GOT3 (cell line): ENCODE measurements at regions not wholly inside any gene's neighbourhood (a gene's known extent, or its start where the extent isn't known, plus 50 kb on each side); places are given as distances from the start of the nearest gene placed in this dataset.
"Not testable (repeated sequence)": the region's sequence is repeated elsewhere in the genome, so short reads cannot be mapped to it uniquely, and the experiment has no call there.

Experiments
- DNase-seq: peaks from one replicate; lab custom pipeline; 2025; ENCODE audit warnings: mixed read lengths; lab: John Stamatoyannopoulos, UW

DNA sequence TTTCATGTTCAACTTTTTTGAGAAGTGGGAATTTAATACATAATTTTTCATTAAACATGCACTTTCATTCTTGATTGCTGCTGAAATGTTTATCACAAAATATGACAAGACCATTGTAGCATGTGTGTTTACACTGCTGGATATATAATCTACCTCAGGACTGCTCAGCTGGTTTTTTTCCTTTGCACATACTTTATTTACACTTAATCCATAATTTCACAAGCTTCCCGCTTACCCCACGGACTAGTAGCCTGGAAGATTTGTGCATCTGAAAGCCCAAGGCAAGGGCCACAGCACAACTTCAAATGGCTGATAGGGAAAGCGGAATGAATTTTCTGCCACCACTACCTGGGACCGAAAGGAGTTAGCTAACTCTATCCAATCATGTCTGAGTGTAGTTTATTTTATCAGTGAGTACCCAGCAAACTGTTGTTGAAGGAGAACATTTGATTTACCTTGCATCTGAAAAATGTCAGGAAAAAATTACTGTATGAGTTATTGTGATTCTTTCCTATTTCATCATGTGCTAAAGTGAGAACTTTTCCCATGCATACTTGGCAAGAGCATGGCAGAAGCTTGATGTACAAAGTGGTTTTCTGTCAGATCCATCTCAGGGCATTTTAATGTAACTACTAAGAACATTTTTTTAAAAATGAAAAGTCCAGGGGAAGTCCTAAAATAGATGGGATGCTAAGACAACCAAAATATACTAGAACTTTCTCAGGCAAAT lies 558.2 kb upstream of the USP24 start:
- no peak for DNase-seq

DNA sequence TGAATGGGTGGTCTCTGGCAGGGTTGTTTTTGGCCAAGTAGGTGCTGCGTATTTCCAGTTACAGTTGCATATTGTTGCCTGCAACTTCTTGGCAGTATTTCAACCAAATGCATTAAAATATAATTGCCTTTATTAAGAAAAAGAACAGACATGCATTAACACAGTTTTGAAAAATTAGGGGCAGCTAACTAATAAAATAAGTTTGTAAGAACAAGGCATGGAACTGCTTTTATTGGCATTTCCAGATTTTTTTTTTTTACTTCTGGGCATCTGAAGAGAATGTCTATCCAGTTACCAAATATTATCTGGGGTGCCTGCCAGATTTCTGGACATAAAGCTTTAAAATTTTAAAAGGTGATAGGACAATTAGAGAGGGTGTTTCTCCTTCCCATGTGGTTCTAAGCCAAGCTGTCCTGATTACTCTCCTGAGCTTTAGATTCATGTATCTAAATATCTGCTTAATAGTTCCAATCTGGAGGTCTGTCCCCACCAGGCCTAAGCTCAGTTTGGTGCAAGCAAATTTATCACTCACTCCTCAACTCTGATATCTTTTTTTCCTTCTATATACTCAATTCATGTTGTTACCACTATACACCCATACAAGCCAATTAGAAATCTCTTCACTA lies 553.3 kb upstream of the USP24 start:
- DNase-seq, result no peak

DNA sequence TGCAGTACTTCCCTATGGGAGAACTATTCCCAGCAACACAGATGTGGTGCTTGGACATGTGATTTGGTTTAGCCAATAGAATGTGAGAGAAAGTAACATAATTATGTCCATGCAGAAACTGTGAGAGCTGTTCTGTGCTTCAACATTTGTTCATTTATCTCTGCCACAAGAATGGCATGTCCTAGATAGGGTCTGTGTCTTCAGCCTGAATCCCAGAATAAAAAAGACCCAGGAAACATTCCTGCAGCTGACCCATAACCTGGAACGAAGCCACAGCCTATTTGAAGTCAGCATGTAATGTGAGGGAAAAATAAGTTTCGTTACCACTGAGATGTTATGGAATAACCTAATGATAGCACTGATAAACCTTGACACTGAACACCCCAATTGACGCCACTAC lies 552.0 kb upstream of the USP24 start:
- no peak for DNase-seq

DNA sequence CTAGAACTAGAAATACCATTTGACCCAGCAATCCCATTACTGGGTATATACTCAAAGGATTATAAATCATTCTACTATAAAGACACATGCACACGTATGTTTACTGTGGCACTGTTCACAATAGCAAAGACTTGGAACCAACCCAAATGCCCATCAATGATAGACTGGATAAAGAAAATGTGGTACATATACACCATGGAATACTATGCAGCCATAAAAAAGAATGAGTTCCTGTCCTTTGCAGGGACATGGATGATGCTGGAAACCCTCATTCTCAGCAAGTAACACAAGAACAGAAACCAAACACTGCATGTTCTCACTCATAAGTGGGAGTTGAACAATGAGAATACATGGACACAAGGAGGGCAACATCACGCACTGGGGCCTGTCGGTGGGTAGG lies 550.3 kb upstream of the USP24 start:
- DNase-seq, result not testable (repeated sequence)

DNA sequence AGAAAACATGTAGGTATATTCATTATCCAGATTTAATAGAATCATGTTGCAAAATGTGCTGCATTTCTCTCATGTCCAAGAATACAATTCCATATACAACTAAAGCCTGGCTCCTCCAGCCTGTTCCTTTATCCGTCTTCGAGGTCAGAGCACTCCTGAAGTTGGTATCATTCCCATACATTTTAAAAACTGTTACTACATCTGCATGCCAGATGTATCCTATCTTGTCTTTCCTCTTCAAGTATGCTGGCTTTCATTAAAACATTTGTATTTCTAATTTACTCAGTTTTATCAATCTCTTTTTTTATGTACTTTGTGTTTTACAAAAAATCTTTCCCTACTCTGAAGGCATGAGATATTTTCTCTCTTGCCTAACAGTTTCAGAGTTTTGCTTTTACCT lies 536.6 kb upstream of the USP24 start:
- DNase-seq, result no peak

DNA sequence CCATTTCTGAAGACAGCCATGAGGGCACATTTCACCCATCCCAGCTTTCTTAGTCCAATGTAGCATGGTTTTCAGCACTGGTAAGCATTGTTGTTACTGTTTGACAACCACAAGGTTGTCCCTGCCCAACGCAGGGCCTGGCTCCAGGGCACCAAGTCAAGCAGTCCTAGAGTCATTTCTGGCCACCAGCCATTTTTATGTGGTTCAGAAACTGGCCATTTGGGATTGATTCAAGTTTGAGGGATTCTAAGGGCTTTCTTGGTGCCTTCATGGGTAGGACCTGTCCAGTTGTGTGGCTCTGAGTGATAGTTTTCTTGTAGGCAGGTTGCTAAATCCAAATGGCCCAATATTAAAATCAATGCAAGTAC lies 535.4 kb upstream of the USP24 start:
- DNase-seq, result no peak

DNA sequence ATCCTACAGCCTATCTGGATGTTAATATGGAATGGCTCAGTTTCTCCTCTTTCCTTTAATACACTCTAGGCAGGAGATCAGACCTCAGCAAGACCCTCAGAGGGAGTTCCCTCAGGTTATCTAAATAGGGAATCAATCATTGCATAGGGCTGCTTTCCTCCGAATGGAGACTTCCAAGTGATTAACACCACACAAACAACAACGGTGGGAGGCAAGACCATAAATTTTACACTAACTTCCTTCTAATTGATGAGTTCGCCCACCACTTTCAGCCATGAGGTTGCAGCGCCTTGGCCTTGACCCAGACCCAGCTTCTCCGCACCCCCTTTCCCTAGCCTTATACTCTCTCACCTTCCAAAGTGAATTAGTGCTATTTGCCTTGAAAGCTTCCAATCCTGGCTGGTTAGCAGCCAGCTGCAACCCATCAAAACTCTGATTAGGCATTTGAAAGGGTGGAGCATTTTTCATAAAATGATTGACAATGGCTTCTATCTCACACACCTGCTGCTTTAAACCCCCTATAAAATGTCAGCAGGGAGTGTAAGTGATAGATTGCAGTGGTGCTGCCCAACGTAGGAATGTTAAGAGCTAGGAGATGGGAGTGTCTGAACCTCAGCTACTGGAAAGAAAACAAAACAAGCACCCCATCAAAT lies 534.9 kb upstream of the USP24 start:
- no peak for DNase-seq

DNA sequence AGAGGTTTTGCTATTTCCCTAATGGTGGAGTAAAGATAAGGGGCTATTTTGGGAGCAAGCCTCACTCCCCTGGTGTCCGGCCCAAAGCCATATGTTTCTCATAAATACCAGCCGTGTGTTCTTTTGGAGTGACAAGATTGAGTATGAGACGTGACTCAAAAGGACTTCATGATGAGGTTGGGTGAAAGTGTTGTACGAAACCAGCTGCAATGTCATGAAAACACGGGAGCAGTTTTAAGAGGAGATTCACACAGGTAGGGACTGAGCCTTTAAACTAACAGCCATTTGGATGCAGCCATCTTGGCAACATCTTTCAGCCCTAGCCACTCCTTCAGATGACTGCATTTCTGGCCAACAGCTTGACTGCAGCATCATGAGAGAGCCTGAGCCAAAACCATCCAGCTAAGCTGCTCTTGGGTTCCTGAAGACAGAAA lies 532.3 kb upstream of the USP24 start:
- DNase-seq, result no peak

DNA sequence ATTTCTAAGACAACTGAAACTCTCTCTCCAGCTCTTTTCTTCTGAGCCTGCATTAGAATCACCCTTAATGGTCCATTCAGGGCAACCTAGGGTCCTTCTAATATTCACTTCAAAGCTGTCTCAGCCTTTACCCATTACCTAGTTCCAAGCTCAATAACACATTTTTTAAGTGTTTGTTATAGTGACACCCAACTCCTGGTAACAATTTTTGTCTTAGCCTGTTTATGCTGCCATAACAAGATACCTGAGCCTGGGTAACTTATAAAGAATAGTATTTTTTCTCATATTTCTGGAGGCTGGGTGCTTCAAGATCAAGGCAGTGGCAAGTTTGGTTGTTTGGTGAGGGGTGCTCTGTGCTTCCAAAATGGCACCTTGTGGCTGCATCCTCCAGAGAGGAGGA lies 531.5 kb upstream of the USP24 start:
- no peak for DNase-seq

DNA sequence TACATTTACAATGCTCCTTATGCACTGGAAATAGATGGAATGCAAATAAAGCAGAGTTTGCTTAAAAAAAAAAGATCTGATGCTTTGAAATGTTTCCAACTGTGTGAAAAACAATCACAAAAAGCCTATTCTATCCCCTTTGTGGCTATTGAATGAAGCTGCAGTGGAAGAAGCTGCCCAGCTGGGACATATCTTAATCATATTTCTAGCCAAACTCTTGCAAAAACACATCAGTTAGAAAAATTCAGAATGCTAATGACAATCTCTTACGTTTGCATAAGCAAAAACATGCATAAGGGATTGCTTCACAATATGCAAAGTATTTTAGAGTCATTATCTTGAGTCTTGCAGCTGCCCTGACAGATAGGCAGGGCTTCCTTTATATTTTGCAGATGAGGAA lies 526.4 kb upstream of the USP24 start:
- no peak for DNase-seq

DNA sequence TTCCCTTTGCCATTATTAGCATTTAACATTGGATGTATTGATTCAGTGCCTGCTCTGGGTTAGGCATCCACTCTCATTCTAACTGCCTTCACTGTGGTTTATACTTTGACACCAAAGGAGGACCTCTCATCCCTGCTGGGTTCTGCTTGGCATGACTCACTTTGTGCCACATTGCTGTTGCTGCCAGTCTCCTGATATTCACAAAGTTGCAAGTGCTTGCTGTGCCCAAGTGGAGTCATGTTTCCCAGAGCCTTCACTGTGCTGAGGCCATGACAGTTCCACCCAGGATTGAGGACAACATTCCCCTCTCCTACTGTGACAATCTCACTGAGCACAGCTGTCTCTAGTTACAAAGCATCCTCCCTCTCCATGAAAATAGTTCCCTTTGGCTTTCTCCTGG lies 519.9 kb upstream of the USP24 start:
- DNase-seq, result no peak

DNA sequence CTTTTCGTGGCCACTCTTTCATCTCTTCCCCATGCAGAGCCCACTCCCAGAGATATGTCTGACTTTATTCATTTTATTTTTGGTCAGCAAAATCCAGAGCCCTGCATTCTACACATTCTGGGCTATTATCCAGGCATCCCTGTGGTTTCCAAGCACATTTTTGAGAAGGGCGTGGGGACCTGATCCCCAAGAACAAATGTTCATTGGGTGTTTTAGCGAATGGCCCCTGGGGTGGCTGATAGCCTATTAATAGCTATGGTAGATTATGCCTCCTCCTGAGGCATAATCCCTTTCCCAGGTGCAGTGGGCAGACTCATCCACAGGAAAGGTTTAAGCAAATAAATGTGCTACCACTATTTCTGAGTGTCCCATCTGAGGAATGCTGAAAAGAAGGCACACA lies 511.8 kb upstream of the USP24 start:
- no peak for DNase-seq

DNA sequence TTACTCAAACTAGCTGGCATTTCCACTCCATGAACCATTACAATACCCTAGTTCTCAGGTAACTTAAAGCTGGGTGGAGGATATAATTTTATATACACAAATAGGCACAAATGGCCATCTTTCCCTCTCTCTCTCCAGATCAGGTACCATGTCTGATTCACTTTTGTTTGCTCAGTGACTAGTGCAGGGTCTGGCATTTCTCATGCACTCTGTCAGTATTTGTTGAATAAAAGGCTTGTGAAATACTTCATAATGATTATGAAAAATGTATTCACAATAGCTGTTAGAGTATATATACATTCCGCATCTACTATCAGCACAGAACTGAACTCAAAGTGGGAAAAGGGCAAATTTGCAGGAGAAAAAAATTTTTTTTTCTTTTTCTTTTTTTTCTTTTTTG lies 510.2 kb upstream of the USP24 start:
- no peak for DNase-seq

DNA sequence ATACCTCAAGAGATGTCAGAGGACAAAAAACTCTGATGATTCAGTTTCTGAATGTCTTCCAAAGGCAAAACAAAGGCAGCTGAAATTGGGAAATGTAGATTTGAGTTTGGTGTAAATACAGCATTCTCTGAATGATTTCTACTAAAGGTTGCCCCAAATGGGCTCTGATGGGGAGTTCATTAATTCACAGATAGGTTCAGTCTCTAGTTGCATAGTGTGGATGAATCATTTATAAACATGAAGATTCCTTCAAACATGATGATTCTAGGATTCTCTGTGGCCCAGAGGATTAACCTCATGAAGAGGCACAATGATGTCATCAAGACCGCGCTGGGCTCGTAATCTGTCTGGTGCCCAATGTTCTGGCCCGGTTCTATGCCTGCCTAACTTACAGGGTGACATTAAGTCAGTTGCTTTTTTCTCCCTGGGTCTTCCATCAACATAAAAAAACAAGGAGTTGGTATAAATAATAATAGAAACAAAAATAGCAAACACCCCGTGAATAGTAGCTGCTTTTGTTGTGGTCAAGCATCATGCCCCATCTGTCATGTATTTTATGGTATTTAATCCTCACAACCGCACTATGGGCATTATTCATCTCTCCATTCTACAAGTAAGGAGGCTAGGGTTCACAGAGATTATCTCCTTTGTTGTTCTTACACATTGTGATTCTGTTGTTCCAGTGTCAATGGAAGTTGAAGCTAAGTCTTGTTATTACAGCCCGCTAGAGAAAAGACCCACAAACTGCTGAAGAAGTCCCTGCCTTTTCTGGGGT lies 509.6 kb upstream of the USP24 start:
- no peak for DNase-seq

DNA sequence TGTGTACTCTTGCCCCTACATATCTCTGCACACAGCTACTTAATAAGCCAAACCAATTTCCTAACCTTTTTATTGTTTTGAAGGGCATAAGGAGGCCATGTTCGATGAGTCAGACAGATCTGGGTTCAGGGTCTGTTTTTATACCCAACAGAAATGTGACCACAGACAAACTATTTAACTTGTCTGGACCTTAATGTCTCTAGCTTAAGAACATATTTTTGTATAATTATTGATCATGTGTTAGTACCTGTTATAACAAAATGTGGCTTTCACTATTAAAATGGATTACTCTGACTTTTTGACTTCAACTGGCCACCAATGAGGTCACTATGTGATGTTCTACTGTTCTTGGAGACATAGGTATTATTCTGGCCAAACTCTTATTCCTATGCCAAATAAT lies 507.8 kb upstream of the USP24 start:
- no peak for DNase-seq

DNA sequence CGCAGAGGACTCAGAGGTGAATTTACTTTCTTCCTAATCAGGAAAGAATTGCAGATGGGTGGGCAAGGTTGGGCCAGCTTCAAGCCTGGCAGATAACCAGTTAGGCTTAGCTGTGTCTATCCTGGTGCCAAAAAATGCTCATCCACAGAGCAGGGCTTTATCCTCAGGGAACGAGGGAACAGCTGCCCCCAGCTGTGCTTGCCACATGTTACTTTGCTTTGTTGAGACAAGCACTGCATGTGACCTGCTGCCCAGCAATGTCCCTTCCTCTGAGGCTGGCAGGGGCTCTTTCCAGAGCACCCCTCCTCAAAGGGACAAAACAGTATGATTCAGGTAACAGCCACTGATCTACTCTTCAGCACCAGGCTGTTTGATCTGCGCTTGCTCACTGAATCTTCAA lies 505.1 kb upstream of the USP24 start:
- no peak for DNase-seq

DNA sequence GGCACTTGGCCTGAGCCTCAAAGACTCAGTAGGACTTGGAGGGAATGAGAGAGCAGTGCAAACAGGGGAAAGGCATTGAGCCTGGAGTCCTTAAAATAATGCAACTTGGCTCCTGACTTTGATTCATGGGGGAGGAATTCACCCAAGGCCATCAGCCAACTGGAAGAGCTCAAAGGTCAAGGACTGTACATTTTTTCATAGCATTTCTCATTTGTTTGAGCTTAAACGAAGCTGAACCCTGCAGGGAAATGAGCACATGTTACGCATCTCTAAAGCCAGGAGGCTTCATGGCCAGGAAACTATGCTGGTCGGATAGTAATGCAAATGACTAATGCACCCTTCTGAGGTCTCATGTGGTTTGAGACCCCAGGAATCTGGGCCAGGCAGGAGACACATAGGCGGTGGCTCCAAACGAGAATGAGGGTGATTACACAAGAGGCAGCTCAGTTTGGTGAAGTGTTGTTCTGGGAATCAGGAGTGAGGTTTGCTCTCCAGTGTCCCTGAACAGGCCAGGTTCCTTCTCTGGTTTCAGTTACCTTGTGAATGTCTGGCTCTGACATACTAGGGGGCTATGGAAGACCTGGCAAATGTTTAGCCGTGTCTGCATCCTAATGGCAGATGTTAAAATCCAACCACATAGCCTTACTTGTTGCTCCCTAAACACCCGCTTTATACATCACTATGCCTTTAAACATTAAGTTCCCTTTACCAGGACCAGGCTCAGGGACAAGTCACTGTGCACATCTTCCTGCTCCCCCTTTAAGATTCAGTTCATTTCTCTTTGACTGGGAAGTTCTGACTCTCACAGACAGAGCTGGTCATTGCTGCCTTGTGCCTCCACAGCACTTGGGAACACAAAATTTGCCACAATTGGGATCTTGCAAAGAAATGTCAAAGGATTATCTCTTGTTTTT lies 503.9 kb upstream of the USP24 start:
- peak; percentile 44 for DNase-seq

DNA sequence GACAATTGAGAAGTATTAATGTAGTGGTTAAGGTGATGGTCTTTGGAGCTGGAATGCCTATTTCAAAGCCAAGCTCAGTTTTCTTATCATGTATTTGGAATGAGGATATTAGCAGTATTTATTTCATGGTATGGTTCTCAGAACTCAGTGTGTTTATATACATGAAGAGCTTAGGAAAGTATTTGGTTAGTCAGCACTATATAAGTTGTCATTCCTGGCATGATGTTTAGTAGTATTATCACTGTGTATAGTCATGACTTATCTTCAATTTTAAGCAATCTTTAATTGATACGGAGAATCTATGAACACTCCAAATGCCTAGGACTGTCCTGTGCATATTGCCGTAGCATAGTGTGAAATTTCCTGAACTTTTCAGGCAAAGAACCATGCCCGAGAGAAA lies 501.9 kb upstream of the USP24 start:
- DNase-seq, result no peak

DNA sequence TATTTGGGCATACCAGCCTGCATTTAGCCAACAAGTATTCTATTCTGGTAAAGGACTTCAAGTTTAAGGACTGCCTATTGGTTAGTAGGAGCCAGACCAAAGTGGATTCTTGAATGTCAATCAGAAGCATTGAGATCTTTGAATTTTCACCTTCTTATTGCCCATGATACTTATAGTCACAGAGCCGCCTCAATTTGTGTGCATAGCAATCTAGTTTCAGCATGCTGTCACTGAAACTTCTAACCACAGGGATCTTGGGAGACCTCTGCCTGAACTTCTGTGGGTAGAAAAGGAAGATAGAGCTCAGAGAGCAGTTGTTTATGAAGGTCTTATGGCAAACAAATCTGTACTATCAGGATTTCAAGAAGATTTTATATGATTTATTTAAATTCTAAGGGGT lies 501.4 kb upstream of the USP24 start:
- no peak for DNase-seq

DNA sequence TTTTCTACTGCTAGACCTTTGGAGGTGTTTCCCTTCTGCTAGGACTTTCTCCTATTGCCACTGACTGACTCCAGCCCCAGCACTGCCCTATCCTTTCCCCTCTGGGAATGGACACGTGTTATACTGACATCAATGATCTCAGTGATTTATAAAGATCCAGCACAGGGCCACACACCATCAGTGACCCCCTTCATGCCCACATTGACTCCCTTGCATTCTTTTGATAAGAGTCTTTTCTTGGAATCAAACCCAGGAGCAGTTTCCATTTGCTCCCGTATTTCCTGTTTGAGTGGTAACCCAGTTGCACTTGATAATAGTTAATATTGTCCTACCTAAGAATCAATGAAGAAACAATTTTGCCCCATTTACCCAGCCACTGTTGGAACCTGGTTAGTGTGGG lies 501.0 kb upstream of the USP24 start:
- no peak for DNase-seq

DNA sequence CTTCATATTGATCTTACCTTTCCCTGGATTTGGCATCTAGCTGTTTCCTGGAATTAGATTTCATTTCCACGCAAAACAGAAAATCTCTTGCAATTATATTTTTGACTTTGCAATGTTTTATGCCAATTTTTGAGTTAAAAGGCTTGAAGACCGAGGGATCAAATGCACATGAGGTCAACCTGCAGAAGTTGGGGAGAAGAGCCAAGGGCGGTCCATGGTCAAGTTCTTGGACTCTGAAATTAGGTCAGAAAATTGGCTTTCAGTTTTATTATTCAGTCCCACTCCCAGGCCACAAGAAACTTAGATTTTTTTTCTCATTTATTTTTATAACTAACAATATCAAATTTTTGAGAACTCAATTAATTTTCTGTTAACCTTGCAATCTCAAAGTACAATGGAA lies 499.1 kb upstream of the USP24 start:
- no peak for DNase-seq

DNA sequence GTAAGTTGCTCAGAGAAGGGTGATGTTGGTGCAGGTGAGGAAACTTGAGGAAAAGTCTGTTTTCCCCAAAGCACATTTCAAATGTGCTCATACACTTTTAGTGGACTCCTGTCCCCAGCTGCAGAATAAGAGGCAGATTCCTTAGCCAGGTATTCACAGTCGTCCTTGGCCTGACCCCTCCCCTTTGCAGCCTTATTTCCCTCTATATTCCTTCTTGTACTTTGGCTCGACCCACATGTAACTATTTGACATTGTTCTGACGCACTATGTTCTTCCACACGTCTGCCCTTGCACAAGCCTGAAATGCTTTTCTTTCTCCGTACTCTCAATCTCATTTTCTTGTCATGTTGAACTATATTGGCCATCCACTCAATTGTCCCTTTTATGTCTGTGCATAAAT lies 498.4 kb upstream of the USP24 start:
- DNase-seq, result no peak
